Central memory CD8-positive, alpha-beta T cell (primary cell): ENCODE measurements at regions not wholly inside any gene's neighbourhood (a gene's known extent, or its start where the extent isn't known, plus 50 kb on each side); places are given as distances from the start of the nearest gene placed in this dataset.

ENCODE experiments used
- ATAC-seq: fragments of 150-1000 bp; cut with Tn5 transposase; replicated peaks from 2 replicates; pipeline ENCODE4 v1.10.0; 2022; ENCODE audit warnings: mild to moderate bottlenecking, moderate FRiP score, moderate number of reproducible peaks; ENCODE audit not compliant: poor library complexity, severe bottlenecking; ENCODE audit errors: extremely low read depth
- DNase-seq, 2 donors: peaks; one replicate each; pipeline ENCODE4 v3.0.0; 2021; ENCODE audit warnings: low spot score in 2 of 2
- H3K27ac Mint-ChIP-seq: one replicate; pipeline ENCODE4 v1.8.0; 2022; ENCODE audit warnings: low read depth, mild to moderate bottlenecking, moderate library complexity, mixed read lengths
- H3K27me3 Mint-ChIP-seq: one replicate; pipeline ENCODE4 v1.8.0; 2022; ENCODE audit warnings: mixed read lengths
- H3K36me3 Mint-ChIP-seq: one replicate; pipeline ENCODE4 v1.8.0; 2022; ENCODE audit warnings: mild to moderate bottlenecking, moderate library complexity, mixed read lengths; ENCODE audit not compliant: insufficient read depth
- H3K4me1 Mint-ChIP-seq: one replicate; pipeline ENCODE4 v1.8.0; 2022; ENCODE audit warnings: mixed read lengths
- H3K4me3 Mint-ChIP-seq: one replicate; pipeline ENCODE4 v1.8.0; 2022; ENCODE audit warnings: mild to moderate bottlenecking, moderate library complexity, mixed read lengths
- H3K9me3 Mint-ChIP-seq: one replicate; pipeline ENCODE4 v1.8.0; 2022; ENCODE audit warnings: mixed read lengths

- DNase-seq (no peak), ATAC-seq (no peak)
- peaks cover 10% of the 10 kb centered on the region for H3K4me1 Mint-ChIP-seq
- no peaks in the 10 kb centered on the region for H3K36me3 Mint-ChIP-seq
- no peak overlapping the region for H3K4me3 Mint-ChIP-seq
- H3K9me3 Mint-ChIP-seq: no peaks in the 10 kb centered on the region
- H3K27me3 Mint-ChIP-seq: no peaks in the 10 kb centered on the region
- no peak overlapping the region for H3K27ac Mint-ChIP-seq
Measured at GRCh38 chrX:25066131-25066530, 50.4 kb upstream of the ARX start.
